ENCODE measurements at regions not wholly inside any gene's neighbourhood (a gene's known extent, or its start where the extent isn't known, plus 50 kb on each side); places are given as distances from the start of the nearest gene placed in this dataset.
A peak's percentile ranks its signal among the peaks of the same experiment; 100 is the strongest.

- ATAC-seq (ENCODE audit: low FRiP score in 2 of 2) (peak in 1 of 2 donors; percentile 42), DNase-seq (no peak)
- H3K4me3 ChIP-seq: no peak overlapping the region
- no peaks in the 10 kb centered on the region for H3K9me3 ChIP-seq
- no peaks in the 10 kb centered on the region for H3K36me3 ChIP-seq
- H3K27me3 ChIP-seq: no peaks in the 10 kb centered on the region
- no peak overlapping the region for H3K27ac ChIP-seq
- no peaks in the 10 kb centered on the region for H3K4me1 ChIP-seq
- 87 to 92% methylated on average over 4 of the region's 4 CpGs for WGBS, 2 donors
- TF ChIP-seq POLR2AphosphoS5 (IDR thresholded peaks at IDR 0.05) (no peak), POLR2A (IDR thresholded peaks at IDR 0.05) (no peak), EP300 (IDR thresholded peaks at IDR 0.05) (no peak)
- TF ChIP-seq, protein P1, sequence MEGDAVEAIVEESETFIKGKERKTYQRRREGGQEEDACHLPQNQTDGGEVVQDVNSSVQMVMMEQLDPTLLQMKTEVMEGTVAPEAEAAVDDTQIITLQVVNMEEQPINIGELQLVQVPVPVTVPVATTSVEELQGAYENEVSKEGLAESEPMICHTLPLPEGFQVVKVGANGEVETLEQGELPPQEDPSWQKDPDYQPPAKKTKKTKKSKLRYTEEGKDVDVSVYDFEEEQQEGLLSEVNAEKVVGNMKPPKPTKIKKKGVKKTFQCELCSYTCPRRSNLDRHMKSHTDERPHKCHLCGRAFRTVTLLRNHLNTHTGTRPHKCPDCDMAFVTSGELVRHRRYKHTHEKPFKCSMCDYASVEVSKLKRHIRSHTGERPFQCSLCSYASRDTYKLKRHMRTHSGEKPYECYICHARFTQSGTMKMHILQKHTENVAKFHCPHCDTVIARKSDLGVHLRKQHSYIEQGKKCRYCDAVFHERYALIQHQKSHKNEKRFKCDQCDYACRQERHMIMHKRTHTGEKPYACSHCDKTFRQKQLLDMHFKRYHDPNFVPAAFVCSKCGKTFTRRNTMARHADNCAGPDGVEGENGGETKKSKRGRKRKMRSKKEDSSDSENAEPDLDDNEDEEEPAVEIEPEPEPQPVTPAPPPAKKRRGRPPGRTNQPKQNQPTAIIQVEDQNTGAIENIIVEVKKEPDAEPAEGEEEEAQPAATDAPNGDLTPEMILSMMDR (IDR thresholded peaks at IDR 0.05): no peak
Measured at GRCh38 chr10:78640796-78641636, 427.8 kb upstream of the ZMIZ1 start.

DNA sequence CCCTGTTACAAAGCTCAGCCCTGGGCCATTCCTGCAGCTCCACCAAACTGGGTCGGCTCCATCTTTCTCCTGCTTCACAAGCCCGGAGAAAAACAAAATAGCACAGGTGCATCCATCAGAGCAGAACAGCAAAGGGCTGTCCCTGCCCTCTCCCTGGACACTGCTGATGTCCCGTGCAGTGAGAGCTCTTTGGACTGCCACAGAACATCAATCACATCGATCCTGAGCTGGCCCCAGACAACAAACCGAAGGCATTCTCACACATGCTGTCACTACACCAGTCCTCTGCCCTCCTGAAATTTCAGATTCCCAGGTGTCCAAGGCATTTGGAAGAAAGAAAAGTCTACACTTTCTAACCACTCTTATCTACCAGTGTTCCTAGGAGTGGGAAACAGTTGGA lies 427.1 kb upstream of the ZMIZ1 start:
- 68 to 79% methylated on average over 5 of the region's 5 CpGs for WGBS, 2 donors
- DNase-seq: no peak
- H3K4me1 ChIP-seq: no peaks in the 10 kb centered on the region

DNA sequence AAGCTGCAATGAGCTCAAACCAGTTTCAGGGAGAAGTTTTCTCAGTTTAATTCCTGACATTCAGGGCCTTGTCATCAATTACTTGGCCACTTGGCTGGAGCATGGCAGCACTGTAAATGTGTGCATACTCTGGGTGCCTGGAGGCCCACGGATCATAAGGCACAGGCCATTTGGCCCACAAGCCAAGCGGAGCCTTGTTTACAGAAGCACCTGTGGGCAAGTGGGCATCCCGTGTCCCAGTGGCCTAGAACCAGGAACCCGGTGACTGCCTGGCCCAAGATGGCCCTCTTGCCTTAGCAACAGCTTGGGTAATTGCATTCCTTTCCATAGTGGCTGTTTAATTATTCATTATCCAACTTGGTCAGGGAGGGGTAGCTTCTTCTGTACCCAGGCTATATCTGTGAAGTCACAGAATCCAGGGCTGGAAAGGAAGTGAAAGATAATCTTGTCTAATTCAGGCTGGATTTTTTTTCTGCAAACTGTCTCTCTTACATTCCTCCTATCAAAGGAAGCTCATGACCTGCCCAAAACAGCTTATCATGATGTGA lies 426.4 kb upstream of the ZMIZ1 start:
- Histone ChIP-seq H3K9me3 (no peaks in the 10 kb centered on the region), H3K27me3 (no peaks in the 10 kb centered on the region), H3K4me3 (no peak overlapping the region), H3K4me1 (no peaks in the 10 kb centered on the region), H3K36me3 (no peaks in the 10 kb centered on the region), H3K27ac (no peak overlapping the region)
- 81 to 93% methylated on average over 4 of the region's 4 CpGs for WGBS, 2 donors
- no peak for ATAC-seq (ENCODE audit: low FRiP score in 2 of 2)
- DNase-seq: no peak
- TF ChIP-seq, protein P1 (IDR thresholded peaks at IDR 0.05): no peak
- no peak for TF ChIP-seq POLR2AphosphoS5 (IDR thresholded peaks at IDR 0.05)
- no peak for TF ChIP-seq POLR2A (IDR thresholded peaks at IDR 0.05)
- TF ChIP-seq EP300 (IDR thresholded peaks at IDR 0.05): no peak

More for the DNA sequence above, 427.1 kb upstream of the ZMIZ1 start:
- no peak for ATAC-seq (ENCODE audit: low FRiP score in 2 of 2)
- no peak overlapping the region for H3K4me3 ChIP-seq
- H3K27me3 ChIP-seq: no peaks in the 10 kb centered on the region
- TF ChIP-seq, protein P1 (IDR thresholded peaks at IDR 0.05): no peak
- TF ChIP-seq POLR2AphosphoS5 (IDR thresholded peaks at IDR 0.05) (no peak), POLR2A (IDR thresholded peaks at IDR 0.05) (no peak), EP300 (IDR thresholded peaks at IDR 0.05) (no peak)
- H3K36me3 ChIP-seq: no peaks in the 10 kb centered on the region
- no peak overlapping the region for H3K27ac ChIP-seq
- no peaks in the 10 kb centered on the region for H3K9me3 ChIP-seq

DNA sequence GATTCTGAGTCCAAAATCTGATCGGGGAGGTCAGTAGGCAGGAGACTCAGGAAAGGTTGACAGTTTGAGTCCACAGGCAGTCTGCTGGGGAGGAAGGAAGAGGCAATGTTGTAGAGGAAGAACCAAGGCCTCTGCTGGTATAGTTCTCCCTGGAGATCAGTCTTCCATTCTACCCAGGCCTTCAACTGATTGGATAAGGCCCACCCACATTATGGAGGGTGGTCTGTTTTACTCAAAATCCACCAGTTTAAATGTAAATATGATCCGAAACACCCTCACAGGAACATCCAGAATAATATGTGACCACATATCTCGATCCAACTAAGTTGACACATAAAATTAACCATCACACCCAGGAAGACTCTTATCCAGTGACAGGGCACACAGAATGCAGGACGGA lies 425.3 kb upstream of the ZMIZ1 start:
- 87 to 94% methylated on average over 4 of the region's 4 CpGs for WGBS, 2 donors
- no peaks in the 10 kb centered on the region for H3K27me3 ChIP-seq
- no peak for DNase-seq
- no peaks in the 10 kb centered on the region for H3K4me1 ChIP-seq
- no peak overlapping the region for H3K4me3 ChIP-seq
- ATAC-seq (ENCODE audit: low FRiP score in 2 of 2): no peak
- H3K9me3 ChIP-seq: no peaks in the 10 kb centered on the region
- TF ChIP-seq POLR2AphosphoS5 (IDR thresholded peaks at IDR 0.05) (no peak), EP300 (IDR thresholded peaks at IDR 0.05) (no peak), POLR2A (IDR thresholded peaks at IDR 0.05) (no peak)
- TF ChIP-seq, protein P1 (IDR thresholded peaks at IDR 0.05): no peak
- H3K36me3 ChIP-seq: no peaks in the 10 kb centered on the region
- H3K27ac ChIP-seq: no peak overlapping the region
